OCI-LY3 (cell line): ENCODE measurements at regions not wholly inside any gene's neighbourhood (a gene's known extent, or its start where the extent isn't known, plus 50 kb on each side); places are given as distances from the start of the nearest gene placed in this dataset.

Experiments used
- H2AFZ ChIP-seq: fragments of 200-600, 300-600 bp; shearing (Covaris generic); 2 replicates; pipeline ENCODE4 v1.6.0; 2014; ENCODE audit warnings: antibody characterized with exemption, low read depth, low read length
- H3K27ac ChIP-seq: fragments of 200-600, 300-600 bp; sonication (generic); 2 replicates; pipeline ENCODE4 v1.5.1; 2014; ENCODE audit warnings: mild to moderate bottlenecking, low read length, moderate library complexity, mixed read lengths
- H3K27me3 ChIP-seq: fragments of 200-600, 300-600 bp; sonication (generic); 2 replicates; pipeline ENCODE4 v1.6.1; 2014; ENCODE audit warnings: low read depth, low read length, mixed read lengths
- H3K36me3 ChIP-seq: fragments of 200-600, 300-600 bp; sonication (generic); replicated peaks from 2 replicates; pipeline ENCODE3; 2014; ENCODE audit warnings: low read depth, low read length, mixed read lengths
- H3K4me1 ChIP-seq: fragments of 300-600, 200-600 bp; sonication (generic); 2 replicates; pipeline ENCODE4 v1.6.1; 2014; ENCODE audit warnings: low read length, mixed read lengths
- H3K4me2 ChIP-seq: fragments of 200-600, 300-600 bp; sonication (generic); 2 replicates; pipeline ENCODE4 v1.6.1; 2014; ENCODE audit warnings: low read length, mixed read lengths
- H3K4me3 ChIP-seq: fragments of 300-600, 200-600 bp; sonication (generic); 2 replicates; pipeline ENCODE4 v1.5.1; 2014; ENCODE audit warnings: antibody characterized with exemption, mild to moderate bottlenecking, low read length, moderate library complexity
- H3K79me2 ChIP-seq: fragments of 300-600, 200-600 bp; shearing (Covaris generic); 2 replicates; pipeline ENCODE4 v1.6.1; 2014; ENCODE audit warnings: mild to moderate bottlenecking, low read length, mixed read lengths
- H3K9ac ChIP-seq: fragments of 300-600, 200-600 bp; shearing (Covaris generic); 2 replicates; pipeline ENCODE4 v1.6.0; 2014; ENCODE audit warnings: mild to moderate bottlenecking, low read length, moderate library complexity
- H3K9me3 ChIP-seq: fragments of 200-600, 300-600 bp; shearing (Covaris generic); 2 replicates; pipeline ENCODE4 v1.6.1; 2014; ENCODE audit warnings: low read length, mixed read lengths; ENCODE audit not compliant: insufficient read depth
- H4K20me1 ChIP-seq: fragments of 200-600, 300-600 bp; sonication (generic); 2 replicates; pipeline ENCODE4 v1.6.1; 2016; ENCODE audit warnings: low read length, mixed read lengths; ENCODE audit not compliant: insufficient read depth
- EZH2phosphoT487 ChIP-seq: fragments of 200-600 bp; shearing (Covaris generic); IDR thresholded peaks from 2 replicates; pipeline ENCODE4 v1.6.1; 2018; ENCODE audit warnings: antibody characterized with exemption, mixed run types, low read depth
- TF ChIP-seq, protein P1 (sequence below): fragments of 200-600, 300-600 bp; sonication (generic); IDR thresholded peaks from 2 replicates; pipeline ENCODE4 v1.5.1; 2014; ENCODE audit warnings: antibody characterized with exemption, low read length, low read depth

GRCh38 chr18:76688724-76689472 lies 133.5 kb upstream of the ZNF236 start:
- TF ChIP-seq, protein P1, sequence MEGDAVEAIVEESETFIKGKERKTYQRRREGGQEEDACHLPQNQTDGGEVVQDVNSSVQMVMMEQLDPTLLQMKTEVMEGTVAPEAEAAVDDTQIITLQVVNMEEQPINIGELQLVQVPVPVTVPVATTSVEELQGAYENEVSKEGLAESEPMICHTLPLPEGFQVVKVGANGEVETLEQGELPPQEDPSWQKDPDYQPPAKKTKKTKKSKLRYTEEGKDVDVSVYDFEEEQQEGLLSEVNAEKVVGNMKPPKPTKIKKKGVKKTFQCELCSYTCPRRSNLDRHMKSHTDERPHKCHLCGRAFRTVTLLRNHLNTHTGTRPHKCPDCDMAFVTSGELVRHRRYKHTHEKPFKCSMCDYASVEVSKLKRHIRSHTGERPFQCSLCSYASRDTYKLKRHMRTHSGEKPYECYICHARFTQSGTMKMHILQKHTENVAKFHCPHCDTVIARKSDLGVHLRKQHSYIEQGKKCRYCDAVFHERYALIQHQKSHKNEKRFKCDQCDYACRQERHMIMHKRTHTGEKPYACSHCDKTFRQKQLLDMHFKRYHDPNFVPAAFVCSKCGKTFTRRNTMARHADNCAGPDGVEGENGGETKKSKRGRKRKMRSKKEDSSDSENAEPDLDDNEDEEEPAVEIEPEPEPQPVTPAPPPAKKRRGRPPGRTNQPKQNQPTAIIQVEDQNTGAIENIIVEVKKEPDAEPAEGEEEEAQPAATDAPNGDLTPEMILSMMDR: no peak
- no peak for TF ChIP-seq EZH2phosphoT487

DNA sequence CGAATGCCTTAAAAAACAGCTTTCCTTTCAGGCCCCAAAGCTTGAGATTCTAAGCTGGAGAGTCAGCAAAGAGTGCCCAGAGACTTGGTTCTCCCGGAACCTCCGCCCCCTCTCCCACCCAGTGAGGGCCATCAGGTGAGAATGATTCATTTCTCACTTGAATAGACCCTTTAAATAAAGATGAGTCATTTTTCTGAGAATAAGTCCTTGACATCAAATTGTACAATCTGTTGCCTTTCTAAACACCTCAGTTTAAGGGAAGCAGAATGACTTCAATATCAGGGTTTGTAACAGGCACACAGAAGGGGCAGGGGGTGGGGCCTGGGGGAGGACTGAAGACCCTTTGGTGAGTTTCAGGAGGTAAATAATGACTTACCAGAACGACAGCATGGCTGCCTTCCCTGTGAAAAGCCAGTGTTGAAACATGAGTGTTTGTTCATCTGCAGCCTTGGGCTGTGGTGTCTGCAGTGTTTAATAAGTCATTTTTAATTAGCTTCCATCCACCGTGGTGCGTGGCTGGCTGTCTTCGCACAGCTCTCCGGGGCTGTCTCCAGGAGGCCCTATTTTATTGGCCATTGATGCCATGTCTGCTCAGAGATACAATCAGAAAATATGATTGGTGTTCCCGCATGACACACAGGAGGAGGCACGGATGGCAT lies 134.9 kb upstream of the ZNF236 start:
- H3K9me3 ChIP-seq: no peaks in the 10 kb centered on the region
- H3K4me1 ChIP-seq: peaks cover 6% of the 10 kb centered on the region; the same call in 1 of the 2 replicates
- H3K9ac ChIP-seq: no peak overlapping the region
- H3K4me3 ChIP-seq: no peak overlapping the region
- TF ChIP-seq, protein P1: no peak
- no peak for TF ChIP-seq EZH2phosphoT487
- H3K79me2 ChIP-seq: no peaks in the 10 kb centered on the region
- no peak overlapping the region; the same call in 1 of the 2 replicates for H2AFZ ChIP-seq
- no peak overlapping the region for H3K4me2 ChIP-seq
- H3K27me3 ChIP-seq: peaks cover 30% of the 10 kb centered on the region
- no peak overlapping the region for H3K27ac ChIP-seq
- no peaks in the 10 kb centered on the region for H4K20me1 ChIP-seq
- no peaks in the 10 kb centered on the region for H3K36me3 ChIP-seq

More at GRCh38 chr18:76688724-76689472, 133.5 kb upstream of the ZNF236 start:
- Histone ChIP-seq H3K27ac (no peak overlapping the region), H3K9ac (no peak overlapping the region), H4K20me1 (no peaks in the 10 kb centered on the region), H3K4me3 (no peak overlapping the region), H3K27me3 (peaks cover 30% of the 10 kb centered on the region), H2AFZ (no peak overlapping the region), H3K36me3 (no peaks in the 10 kb centered on the region), H3K4me2 (peak overlapping the region; percentile 13; the same call in 1 of the 2 replicates), H3K79me2 (no peaks in the 10 kb centered on the region), H3K9me3 (no peaks in the 10 kb centered on the region), H3K4me1 (peaks cover 6% of the 10 kb centered on the region; the same call in 1 of the 2 replicates)

GRCh38 chr18:76686737-76687231 lies 135.6 kb upstream of the ZNF236 start:
- Histone ChIP-seq H3K27ac (no peak overlapping the region), H2AFZ (peak overlapping the region; percentile 43; the same call in 1 of the 2 replicates), H3K79me2 (no peaks in the 10 kb centered on the region), H3K9ac (no peak overlapping the region), H3K36me3 (no peaks in the 10 kb centered on the region), H3K27me3 (peaks cover 27% of the 10 kb centered on the region), H3K4me2 (0 out of 2 replicates have a peak overlapping the region, but pooled peaks have one; percentile 12), H3K4me1 (peaks cover 6% of the 10 kb centered on the region; the same call in 1 of the 2 replicates), H4K20me1 (no peaks in the 10 kb centered on the region), H3K9me3 (no peaks in the 10 kb centered on the region), H3K4me3 (no peak overlapping the region)
- TF ChIP-seq, protein P1: peak; percentile 74
- TF ChIP-seq EZH2phosphoT487: no peak

DNA sequence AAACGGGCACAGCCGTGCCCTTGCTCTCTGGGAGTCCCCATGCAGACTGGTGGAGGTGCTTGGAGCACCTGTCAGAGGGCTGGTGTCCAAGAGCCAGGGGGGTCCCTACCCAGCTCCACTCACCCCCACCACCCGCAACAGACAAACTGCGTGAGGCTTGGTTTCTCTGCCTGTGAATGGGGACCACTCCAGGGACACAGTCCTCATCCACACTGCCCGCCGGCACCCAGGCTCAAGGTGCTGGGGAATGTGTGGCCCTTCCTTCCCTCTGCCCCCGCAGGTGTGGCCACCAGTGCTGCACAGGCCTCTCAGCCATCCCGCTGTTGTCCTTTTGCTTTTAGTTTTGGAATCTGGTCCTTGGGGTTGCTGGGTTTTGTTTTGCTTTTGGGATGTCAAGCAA lies 136.5 kb upstream of the ZNF236 start:
- no peak overlapping the region for H2AFZ ChIP-seq
- H3K4me3 ChIP-seq: no peak overlapping the region
- peaks cover 6% of the 10 kb centered on the region; the same call in 1 of the 2 replicates for H3K4me1 ChIP-seq
- H3K4me2 ChIP-seq: no peak overlapping the region
- H3K9ac ChIP-seq: no peak overlapping the region
- H3K27ac ChIP-seq: no peak overlapping the region
- H3K9me3 ChIP-seq: no peaks in the 10 kb centered on the region
- no peaks in the 10 kb centered on the region for H4K20me1 ChIP-seq
- H3K27me3 ChIP-seq: peaks cover 27% of the 10 kb centered on the region
- no peaks in the 10 kb centered on the region for H3K79me2 ChIP-seq
- TF ChIP-seq, protein P1: no peak
- TF ChIP-seq EZH2phosphoT487: no peak
- no peaks in the 10 kb centered on the region for H3K36me3 ChIP-seq
